ENCODE measurements at regions not wholly inside any gene's neighbourhood (a gene's known extent, or its start where the extent isn't known, plus 50 kb on each side); places are given as distances from the start of the nearest gene placed in this dataset.
"Not testable (repeated sequence)": the region's sequence is repeated elsewhere in the genome, so short reads cannot be mapped to it uniquely, and the experiment has no call there.

- DNase-seq: not testable (repeated sequence)
Measured at GRCh38 chr1:196366-196765, 255.1 kb downstream of the OR4F29 start.

GRCh38 chr1:191296-192049 lies 260.0 kb downstream of the OR4F29 start:
- DNase-seq: not testable (repeated sequence)

GRCh38 chr1:190678-191077 lies 260.8 kb downstream of the OR4F29 start:
- not testable (repeated sequence) for DNase-seq

GRCh38 chr1:189915-190314 lies 261.6 kb downstream of the OR4F29 start:
- DNase-seq: not testable (repeated sequence)

- DNase-seq: not testable (repeated sequence)
Measured at GRCh38 chr1:189270-189669, 262.2 kb downstream of the OR4F29 start.

GRCh38 chr1:187298-187697 lies 264.2 kb downstream of the OR4F29 start:
- DNase-seq: not testable (repeated sequence)

GRCh38 chr1:186691-187131 lies 264.8 kb downstream of the OR4F29 start:
- DNase-seq: not testable (repeated sequence)

- DNase-seq: not testable (repeated sequence)
Measured at GRCh38 chr1:186223-186622, 265.3 kb downstream of the OR4F29 start.

- not testable (repeated sequence) for DNase-seq
Measured at GRCh38 chr1:185526-185925, 266.0 kb downstream of the OR4F29 start.

GRCh38 chr1:184336-184686 lies 267.2 kb downstream of the OR4F29 start:
- not testable (repeated sequence) for DNase-seq

- DNase-seq: not testable (repeated sequence)
Measured at GRCh38 chr1:183620-184335, 267.7 kb downstream of the OR4F29 start.

- DNase-seq: not testable (repeated sequence)
Measured at GRCh38 chr1:183081-183480, 268.4 kb downstream of the OR4F29 start.

GRCh38 chr1:182631-183030 lies 268.8 kb downstream of the OR4F29 start:
- not testable (repeated sequence) for DNase-seq

GRCh38 chr1:181247-182216 lies 269.9 kb downstream of the OR4F29 start:
- DNase-seq: not testable (repeated sequence)

- DNase-seq: not testable (repeated sequence)
Measured at GRCh38 chr1:180749-181205, 270.7 kb downstream of the OR4F29 start.

GRCh38 chr1:138842-139241 lies 312.6 kb downstream of the OR4F29 start:
- not testable (repeated sequence) for DNase-seq

- DNase-seq: not testable (repeated sequence)
Measured at GRCh38 chr1:137664-138063, 313.8 kb downstream of the OR4F29 start.

GRCh38 chr1:136344-136932 lies 315.0 kb downstream of the OR4F29 start:
- DNase-seq: not testable (repeated sequence)

- DNase-seq: not testable (repeated sequence)
Measured at GRCh38 chr1:134936-135335, 316.5 kb downstream of the OR4F29 start.

- DNase-seq: not testable (repeated sequence)
Measured at GRCh38 chr1:118440-118839, 333.0 kb downstream of the OR4F29 start.

GRCh38 chr1:115534-115933 lies 335.9 kb downstream of the OR4F29 start:
- not testable (repeated sequence) for DNase-seq

GRCh38 chr1:104776-105175 lies 346.7 kb downstream of the OR4F29 start:
- not testable (repeated sequence) for DNase-seq
